ENCODE measurements at regions not wholly inside any gene's neighbourhood (a gene's known extent, or its start where the extent isn't known, plus 50 kb on each side); places are given as distances from the start of the nearest gene placed in this dataset.
"Not testable (repeated sequence)": the region's sequence is repeated elsewhere in the genome, so short reads cannot be mapped to it uniquely, and the experiment has no call there.

- H3K4me3 ChIP-seq (ENCODE audit: low read length in 2 of 2); H3K27ac ChIP-seq (ENCODE audit: low read depth, low read length); H3K4me3 Mint-ChIP-seq; H3K36me3 Mint-ChIP-seq; H3K27ac Mint-ChIP-seq; H3K36me3 ChIP-seq (ENCODE audit: insufficient read depth, low read length); POLR2A ChIA-PET (ENCODE audit: partially characterized antibody); H3K9me3 Mint-ChIP-seq; intact Hi-C loops (cut with micrococcal nuclease); DNase-seq; H3K27me3 ChIP-seq (ENCODE audit: insufficient read depth, low read length); H3K4me1 ChIP-seq (ENCODE audit: insufficient read depth, low read length); H3K9me3 ChIP-seq (ENCODE audit: control insufficient read depth in 1 of 2, low read length in 2 of 2): not testable (repeated sequence)
- Mint-ChIP-seq H3K27me3 (peaks cover 17 to 23% of the 10 kb centered on the region in 2 donors), H3K4me1 (peaks cover 5 to 11% (median 9%) of the 10 kb centered on the region in 4 donors)
- CTCF ChIA-PET (ENCODE audit: partially characterized antibody), result interaction anchor here (9.4 kb wide), 1 partner anchor 389 kb away, joined by 180 read pairs; no protein-coding TSS in a partner anchor
These were observed 133.2 kb downstream of the KCNJ12 start for GRCh38 chr17:21509356-21509755.

- ChIA-PET CTCF (ENCODE audit: partially characterized antibody) (interaction anchor here (0.7 to 9.4 kb wide), 18 partner anchors 8 to 468 kb away, joined by 3 to 180 read pairs (median 5); partner anchors contain the start of gene USP22), POLR2A (ENCODE audit: partially characterized antibody) (interaction anchor here (1.0 kb wide), 1 partner anchor 232 kb away, joined by 3 read pairs; no protein-coding TSS in a partner anchor)
- Histone ChIP-seq H3K9me3 (ENCODE audit: control insufficient read depth in 1 of 2, low read length in 2 of 2) (no peaks in the 10 kb centered on the region), H3K4me3 (ENCODE audit: low read length in 2 of 2) (peak overlapping the region in 1 of 2 donors; percentile 48), H3K27ac (ENCODE audit: low read depth, low read length) (peak overlapping the region; percentile 15), H3K36me3 (ENCODE audit: insufficient read depth, low read length) (no peaks in the 10 kb centered on the region), H3K4me1 (ENCODE audit: insufficient read depth, low read length) (peaks cover 4% of the 10 kb centered on the region), H3K27me3 (ENCODE audit: insufficient read depth, low read length) (peaks cover 8% of the 10 kb centered on the region)
- peak in 2 of 5 donors; percentile 5 to 17 for DNase-seq
- Mint-ChIP-seq H3K27me3 (peaks cover 17 to 21% of the 10 kb centered on the region in 2 donors), H3K36me3 (no peaks in the 10 kb centered on the region), H3K9me3 (peaks cover 0 to 2% (median 0%) of the 10 kb centered on the region in 8 donors), H3K4me3 (peak overlapping the region; percentile 26 to 77 (median 73)), H3K27ac (peak overlapping the region in 1 of 7 donors; percentile 0), H3K4me1 (peaks cover 5 to 11% (median 9%) of the 10 kb centered on the region in 4 donors)
- intact Hi-C loops (cut with micrococcal nuclease), result loop anchor here (1.0 to 5.0 kb wide), 7 partner anchors 54 to 709 kb away; partner anchors contain the start of gene USP22
These were observed 134.7 kb downstream of the KCNJ12 start for GRCh38 chr17:21510686-21511362.

- POLR2A ChIA-PET (ENCODE audit: partially characterized antibody), result interaction anchor here (0.7 to 1.0 kb wide), 2 partner anchors 233 to 387 kb away, joined by 3 read pairs; no protein-coding TSS in a partner anchor
- no peaks in the 10 kb centered on the region for H3K36me3 ChIP-seq (ENCODE audit: insufficient read depth, low read length)
- H3K4me3 Mint-ChIP-seq, result peak overlapping the region; percentile 26 to 77 (median 73)
- no peaks in the 10 kb centered on the region for H3K36me3 Mint-ChIP-seq
- no peaks in the 10 kb centered on the region for H3K9me3 ChIP-seq (ENCODE audit: control insufficient read depth in 1 of 2, low read length in 2 of 2)
- peaks cover 17 to 21% of the 10 kb centered on the region in 2 donors for H3K27me3 Mint-ChIP-seq
- H3K27ac ChIP-seq (ENCODE audit: low read depth, low read length), result peak overlapping the region; percentile 15
- peaks cover 5 to 11% (median 9%) of the 10 kb centered on the region in 4 donors for H3K4me1 Mint-ChIP-seq
- peak; percentile 48 to 62 (median 55) for DNase-seq
- peaks cover 4% of the 10 kb centered on the region for H3K4me1 ChIP-seq (ENCODE audit: insufficient read depth, low read length)
- H3K9me3 Mint-ChIP-seq, result peaks cover 0 to 2% (median 0%) of the 10 kb centered on the region in 8 donors
- H3K27me3 ChIP-seq (ENCODE audit: insufficient read depth, low read length), result peaks cover 8% of the 10 kb centered on the region
- intact Hi-C loops (cut with micrococcal nuclease), result loop anchor here (1.0 to 5.0 kb wide), 7 partner anchors 54 to 709 kb away; partner anchors contain the start of gene USP22
- CTCF ChIA-PET (ENCODE audit: partially characterized antibody), result interaction anchor here (0.7 to 9.4 kb wide), 22 partner anchors 11 to 469 kb away, joined by 3 to 180 read pairs (median 6); partner anchors contain the start of gene USP22
- peak overlapping the region in 1 of 2 donors; percentile 48 for H3K4me3 ChIP-seq (ENCODE audit: low read length in 2 of 2)
- H3K27ac Mint-ChIP-seq, result peak overlapping the region in 2 of 7 donors; percentile 0 to 13
These were observed 135.4 kb downstream of the KCNJ12 start for GRCh38 chr17:21511363-21512195.

GRCh38 chr17:21512307-21513011, 136.3 kb downstream of the KCNJ12 start:
- peak in 2 of 5 donors; percentile 14 to 33 for DNase-seq
- no peaks in the 10 kb centered on the region for H3K36me3 ChIP-seq (ENCODE audit: insufficient read depth, low read length)
- Mint-ChIP-seq H3K27me3 (peaks cover 15 to 17% of the 10 kb centered on the region in 2 donors), H3K9me3 (peaks cover 0 to 2% (median 0%) of the 10 kb centered on the region in 8 donors), H3K4me3 (peak overlapping the region in 2 of 8 donors; percentile 10 to 50), H3K36me3 (no peaks in the 10 kb centered on the region), H3K27ac (no peak overlapping the region), H3K4me1 (peaks cover 5 to 11% (median 9%) of the 10 kb centered on the region in 4 donors)
- peaks cover 4% of the 10 kb centered on the region for H3K4me1 ChIP-seq (ENCODE audit: insufficient read depth, low read length)
- no peak overlapping the region for H3K4me3 ChIP-seq (ENCODE audit: low read length in 2 of 2)
- CTCF ChIA-PET (ENCODE audit: partially characterized antibody), result interaction anchor here (0.8 to 9.4 kb wide), 33 partner anchors 10 to 486 kb away, joined by 3 to 180 read pairs (median 4); partner anchors contain the start of gene USP22
- H3K27ac ChIP-seq (ENCODE audit: low read depth, low read length), result no peak overlapping the region
- POLR2A ChIA-PET (ENCODE audit: partially characterized antibody), result interaction anchor here (0.7 to 1.2 kb wide), 4 partner anchors 233 to 393 kb away, joined by 3 to 6 read pairs (median 3); no protein-coding TSS in a partner anchor
- no peaks in the 10 kb centered on the region for H3K9me3 ChIP-seq (ENCODE audit: control insufficient read depth in 1 of 2, low read length in 2 of 2)
- peaks cover 8% of the 10 kb centered on the region for H3K27me3 ChIP-seq (ENCODE audit: insufficient read depth, low read length)
- intact Hi-C loops (cut with micrococcal nuclease), result loop anchor here (5.0 kb wide), 3 partner anchors 190 to 710 kb away; partner anchors contain the start of gene USP22

GRCh38 chr17:21513012-21513570, 136.9 kb downstream of the KCNJ12 start:
- CTCF ChIA-PET (ENCODE audit: partially characterized antibody), result interaction anchor here (0.6 to 9.4 kb wide), 27 partner anchors 10 to 487 kb away, joined by 3 to 180 read pairs (median 4); no protein-coding TSS in a partner anchor
- intact Hi-C loops (cut with micrococcal nuclease), result loop anchor here (5.0 kb wide), 3 partner anchors 191 to 711 kb away; partner anchors contain the start of gene USP22
- peaks cover 8% of the 10 kb centered on the region for H3K27me3 ChIP-seq (ENCODE audit: insufficient read depth, low read length)
- no peak overlapping the region for H3K27ac ChIP-seq (ENCODE audit: low read depth, low read length)
- Mint-ChIP-seq H3K4me1 (peaks cover 5 to 11% (median 7%) of the 10 kb centered on the region in 4 donors), H3K4me3 (peak overlapping the region in 4 of 8 donors; percentile 26 to 69 (median 31)), H3K27me3 (peaks cover 15 to 17% of the 10 kb centered on the region in 2 donors), H3K9me3 (peaks cover 0 to 2% (median 0%) of the 10 kb centered on the region in 8 donors), H3K27ac (no peak overlapping the region), H3K36me3 (no peaks in the 10 kb centered on the region)
- H3K36me3 ChIP-seq (ENCODE audit: insufficient read depth, low read length), result no peaks in the 10 kb centered on the region
- POLR2A ChIA-PET (ENCODE audit: partially characterized antibody), result interaction anchor here (0.5 to 1.2 kb wide), 4 partner anchors 233 to 459 kb away, joined by 3 to 6 read pairs (median 3); no protein-coding TSS in a partner anchor
- H3K4me1 ChIP-seq (ENCODE audit: insufficient read depth, low read length), result peaks cover 4% of the 10 kb centered on the region
- DNase-seq, result peak; percentile 62 to 73 (median 70)
- no peaks in the 10 kb centered on the region for H3K9me3 ChIP-seq (ENCODE audit: control insufficient read depth in 1 of 2, low read length in 2 of 2)
- H3K4me3 ChIP-seq (ENCODE audit: low read length in 2 of 2), result no peak overlapping the region

- Mint-ChIP-seq H3K27me3 (peaks cover 11 to 16% of the 10 kb centered on the region in 2 donors), H3K4me1 (peaks cover 5 to 11% (median 7%) of the 10 kb centered on the region in 4 donors)
- H3K27me3 ChIP-seq (ENCODE audit: insufficient read depth, low read length); H3K4me3 ChIP-seq (ENCODE audit: low read length in 2 of 2); H3K9me3 Mint-ChIP-seq; H3K36me3 Mint-ChIP-seq; H3K36me3 ChIP-seq (ENCODE audit: insufficient read depth, low read length); H3K27ac ChIP-seq (ENCODE audit: low read depth, low read length); H3K4me3 Mint-ChIP-seq; H3K27ac Mint-ChIP-seq; POLR2A ChIA-PET (ENCODE audit: partially characterized antibody); H3K9me3 ChIP-seq (ENCODE audit: control insufficient read depth in 1 of 2, low read length in 2 of 2); DNase-seq; H3K4me1 ChIP-seq (ENCODE audit: insufficient read depth, low read length): not testable (repeated sequence)
- CTCF ChIA-PET (ENCODE audit: partially characterized antibody), result interaction anchor here (2.0 to 9.4 kb wide), 6 partner anchors 19 to 395 kb away, joined by 5 to 180 read pairs (median 44); no protein-coding TSS in a partner anchor
- intact Hi-C loops (cut with micrococcal nuclease), result loop anchor here (5.0 kb wide), 3 partner anchors 192 to 712 kb away; partner anchors contain the start of gene USP22
These were observed 138.4 kb downstream of the KCNJ12 start for GRCh38 chr17:21514567-21514966.
